GM12873 (cell line): ENCODE measurements at regions not wholly inside any gene's neighbourhood (a gene's known extent, or its start where the extent isn't known, plus 50 kb on each side); places are given as distances from the start of the nearest gene placed in this dataset.

Experiments used
- TF ChIP-seq, protein P1 (sequence below): IDR thresholded peaks from 2 replicates; pipeline ENCODE4 v1.5.1; 2012; ENCODE audit warnings: low read depth, mild to moderate bottlenecking, moderate library complexity, low read length, control low read depth; ENCODE audit not compliant: insufficient read depth; ENCODE audit errors: missing control alignments

DNA sequence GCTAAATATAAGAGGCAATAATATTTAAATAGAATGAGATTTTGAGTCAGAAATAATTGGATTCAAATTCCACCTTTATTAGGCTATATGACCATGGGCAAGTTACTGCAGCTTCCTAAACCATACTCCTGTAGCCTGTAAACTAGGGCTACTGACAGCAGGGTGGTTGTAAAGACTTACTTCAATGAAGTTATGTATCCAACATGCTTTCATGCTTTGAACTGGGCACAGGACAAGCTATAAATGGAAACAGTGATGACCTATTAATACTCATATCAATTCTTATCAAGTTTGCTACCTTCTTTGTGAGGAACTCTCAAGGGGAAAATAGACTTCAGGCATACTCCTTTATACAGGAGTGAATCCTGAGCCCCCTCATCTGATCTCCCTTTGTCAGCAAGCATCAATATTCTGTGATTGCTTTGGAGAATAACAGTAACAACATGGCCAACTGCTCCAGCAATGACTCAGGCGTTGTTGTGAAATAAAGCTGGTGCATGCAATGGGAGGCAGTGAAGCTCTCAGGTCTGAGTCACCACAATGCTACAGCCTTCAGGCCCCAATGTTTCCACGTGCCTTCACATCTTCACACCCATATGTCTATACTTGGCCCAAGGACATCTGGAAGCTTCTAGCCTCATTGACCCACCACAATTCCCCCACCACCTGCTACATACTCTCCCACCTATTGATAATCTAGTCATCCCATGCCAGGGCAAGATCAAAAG is 102.5 kb downstream of the KCNA4 start:
- TF ChIP-seq, protein P1, sequence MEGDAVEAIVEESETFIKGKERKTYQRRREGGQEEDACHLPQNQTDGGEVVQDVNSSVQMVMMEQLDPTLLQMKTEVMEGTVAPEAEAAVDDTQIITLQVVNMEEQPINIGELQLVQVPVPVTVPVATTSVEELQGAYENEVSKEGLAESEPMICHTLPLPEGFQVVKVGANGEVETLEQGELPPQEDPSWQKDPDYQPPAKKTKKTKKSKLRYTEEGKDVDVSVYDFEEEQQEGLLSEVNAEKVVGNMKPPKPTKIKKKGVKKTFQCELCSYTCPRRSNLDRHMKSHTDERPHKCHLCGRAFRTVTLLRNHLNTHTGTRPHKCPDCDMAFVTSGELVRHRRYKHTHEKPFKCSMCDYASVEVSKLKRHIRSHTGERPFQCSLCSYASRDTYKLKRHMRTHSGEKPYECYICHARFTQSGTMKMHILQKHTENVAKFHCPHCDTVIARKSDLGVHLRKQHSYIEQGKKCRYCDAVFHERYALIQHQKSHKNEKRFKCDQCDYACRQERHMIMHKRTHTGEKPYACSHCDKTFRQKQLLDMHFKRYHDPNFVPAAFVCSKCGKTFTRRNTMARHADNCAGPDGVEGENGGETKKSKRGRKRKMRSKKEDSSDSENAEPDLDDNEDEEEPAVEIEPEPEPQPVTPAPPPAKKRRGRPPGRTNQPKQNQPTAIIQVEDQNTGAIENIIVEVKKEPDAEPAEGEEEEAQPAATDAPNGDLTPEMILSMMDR = no peak

DNA sequence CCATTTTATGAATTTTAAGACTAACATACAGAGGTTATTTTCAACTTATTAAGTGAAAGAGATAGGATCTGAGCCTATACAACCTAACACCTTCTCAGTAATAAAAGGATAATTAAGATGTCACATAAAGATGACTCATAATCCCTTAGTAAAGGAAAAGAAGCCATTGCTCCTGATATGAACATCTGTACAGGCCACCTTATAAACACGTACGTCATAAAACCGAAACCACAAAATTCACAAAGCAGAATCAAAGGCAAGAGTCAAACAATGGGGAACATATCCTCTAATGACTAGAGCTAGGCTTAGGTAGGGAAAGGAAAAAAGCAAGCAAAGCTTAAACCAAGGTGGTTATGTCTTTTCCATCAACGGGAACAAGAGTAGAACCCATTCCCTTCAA is 103.5 kb downstream of the KCNA4 start:
- TF ChIP-seq, protein P1 = no peak

DNA sequence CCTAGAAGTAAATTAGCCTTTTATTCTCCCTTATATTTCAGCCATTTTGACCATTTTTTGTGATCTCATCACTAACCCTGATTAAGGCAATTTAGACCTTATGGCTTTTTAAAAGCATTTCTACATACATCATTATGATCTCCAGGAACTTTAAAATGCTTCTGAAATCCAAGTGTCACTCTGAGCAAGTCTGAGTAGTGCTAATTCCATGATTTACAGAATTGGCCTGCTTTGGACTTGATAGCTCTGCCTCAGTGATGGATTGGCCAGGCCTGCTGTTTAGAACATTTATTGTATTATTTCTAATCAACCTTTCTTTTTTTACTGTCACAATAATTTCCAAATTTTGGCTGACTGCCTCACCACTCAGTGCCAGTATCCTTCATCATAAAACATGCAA is 116.4 kb downstream of the KCNA4 start:
- TF ChIP-seq, protein P1 = no peak

DNA sequence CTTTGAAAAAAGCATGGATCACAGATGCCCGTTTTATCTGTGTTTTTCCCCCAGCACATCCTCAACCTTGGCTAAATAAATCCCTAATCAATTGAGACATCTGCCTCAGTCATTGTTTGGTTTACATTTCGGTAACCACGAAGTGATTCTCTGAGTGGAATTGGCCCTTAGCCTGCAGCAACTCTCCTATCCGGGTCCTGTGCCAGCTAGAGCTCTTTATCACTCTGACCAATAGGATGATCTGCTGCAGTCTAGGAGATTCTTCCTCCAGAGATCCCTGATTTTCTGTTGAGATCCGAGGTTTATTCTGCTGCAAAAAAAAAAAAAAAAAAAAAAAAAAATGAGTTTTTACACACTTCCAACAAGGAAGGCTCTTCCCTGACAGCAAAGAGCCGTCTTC is 137.3 kb downstream of the KCNA4 start:
- TF ChIP-seq, protein P1 = no peak

DNA sequence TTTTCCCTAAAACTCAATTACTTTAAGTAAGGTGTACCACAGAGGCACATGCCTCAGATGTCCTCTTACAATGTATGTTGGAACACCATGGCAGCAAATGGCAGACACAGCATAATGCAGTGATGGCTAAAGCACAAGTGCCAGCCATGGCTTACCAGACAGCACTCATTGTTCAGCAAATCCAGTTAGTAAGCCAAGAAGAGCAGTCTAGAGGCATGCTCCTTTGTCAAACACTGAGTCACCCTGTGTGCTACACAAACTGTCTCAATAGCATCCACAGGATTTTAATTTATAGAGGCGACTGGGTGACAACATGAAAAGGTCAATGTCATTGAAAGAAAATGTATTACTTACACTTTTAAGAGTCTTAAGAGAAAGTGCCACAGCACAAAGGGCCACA is 140.6 kb downstream of the KCNA4 start:
- TF ChIP-seq, protein P1 = no peak

DNA sequence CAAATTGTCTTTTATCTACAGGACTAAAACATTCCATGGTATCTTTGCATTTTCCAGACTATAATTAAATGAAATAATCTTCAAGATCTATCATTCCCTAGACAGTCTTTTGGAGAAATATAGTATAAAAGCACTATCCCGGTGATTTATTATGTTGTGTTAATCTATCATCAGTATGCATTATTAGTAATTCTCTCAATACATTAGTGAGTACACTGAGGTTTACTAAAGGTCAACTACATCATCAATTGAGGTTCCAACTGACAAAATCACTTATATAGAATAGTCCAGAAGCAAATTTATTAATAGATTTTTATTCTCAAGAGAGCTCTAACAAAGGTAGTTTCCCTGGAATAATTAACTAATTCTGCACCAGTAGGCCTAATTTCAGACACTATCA is 169.6 kb downstream of the KCNA4 start:
- TF ChIP-seq, protein P1 = no peak

DNA sequence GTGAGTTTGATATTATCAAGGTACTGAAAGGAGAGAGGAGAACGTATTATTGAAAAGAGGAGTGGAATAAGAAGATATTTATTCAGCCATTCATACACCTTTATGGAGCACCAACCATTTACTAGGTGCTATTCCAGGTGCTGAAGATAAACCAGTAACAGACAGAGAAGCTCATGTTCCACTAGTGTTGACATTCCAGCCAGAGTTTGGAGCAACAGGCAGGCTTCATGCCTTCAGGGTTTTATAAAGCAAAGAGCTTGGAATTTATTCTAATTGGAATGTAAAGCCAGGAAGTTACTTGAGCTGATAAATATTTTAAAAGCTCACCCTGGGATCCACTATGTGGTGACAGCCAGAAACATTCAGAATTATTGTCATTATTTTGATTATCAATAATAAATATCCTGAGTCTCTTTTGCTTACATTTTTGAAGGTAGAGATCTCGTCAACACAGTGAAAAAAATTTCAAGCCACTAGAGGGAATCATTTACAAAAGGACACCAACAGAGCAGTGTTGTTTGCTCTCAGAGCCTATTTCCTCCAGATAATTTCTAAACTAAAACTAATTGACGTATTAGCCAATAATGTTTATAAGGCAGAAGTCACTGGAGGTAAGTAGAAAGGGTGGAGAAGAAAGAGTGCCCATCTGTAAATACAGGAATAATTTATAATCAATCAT is 172.0 kb downstream of the KCNA4 start:
- TF ChIP-seq, protein P1 = no peak
